Heart left ventricle (tissue), 13 donors: ENCODE measurements at regions not wholly inside any gene's neighbourhood (a gene's known extent, or its start where the extent isn't known, plus 50 kb on each side); places are given as distances from the start of the nearest gene placed in this dataset.
"Not testable (repeated sequence)": the region's sequence is repeated elsewhere in the genome, so short reads cannot be mapped to it uniquely, and the experiment has no call there.

ENCODE experiments used
- POLR2A ChIP-seq, 2 donors: fragments of 450-650 bp; IDR thresholded peaks; one replicate each; pipeline ENCODE4 v1.6.1; 2017; ENCODE audit warnings: antibody characterized with exemption in 2 of 2, mild to moderate bottlenecking in 2 of 2, moderate library complexity in 2 of 2
- TF ChIP-seq, protein P1 (sequence below), 12 donors: fragments of 200-600 bp; sonication (generic) in 4 of 12; IDR thresholded peaks; one replicate each; pipeline versions ENCODE4 v1.5.0 to v1.8.0; 2018 to 2022; ENCODE audit warnings: antibody characterized with exemption in 12 of 12, mild to moderate bottlenecking in 5 of 12
- donor health status: ischemic (EF 13 %, LVEDD 7.1; RV severe dilation, severe dysfunction).
- donor health status: DM: no; HTN: yes; CAD: no.
- donor health status: DM: no; HTN: no; CAD: no.
- donor health status: ischemic (EF 25% LVEDD 6.9; RV normal size, moderate dysfunction).
- donor health status: ischemic (EF 25% LVEDD 5.7; RV mildly dilated, moderate dysfunction).
- donor health status: ischemic (EF 35%, LVEDD 5.7; RV mildly dilated, moderate dysfunction).
- donor health status: nonischemic (EF 11% LVEDD 7.7; RV severe dilation, severe dysfunction).
- donor health status: DM: yes; HTN: yes; CAD: no.
- donor health status: PGD.
- donor health status: ischemic (EF 29% LVEDD 5.4; RV normal size, mild dysfunction).
- donor health status: nonischemic (EF 23%, LVEDD 6.1; RV moderate dilation, normal function).

DNA sequence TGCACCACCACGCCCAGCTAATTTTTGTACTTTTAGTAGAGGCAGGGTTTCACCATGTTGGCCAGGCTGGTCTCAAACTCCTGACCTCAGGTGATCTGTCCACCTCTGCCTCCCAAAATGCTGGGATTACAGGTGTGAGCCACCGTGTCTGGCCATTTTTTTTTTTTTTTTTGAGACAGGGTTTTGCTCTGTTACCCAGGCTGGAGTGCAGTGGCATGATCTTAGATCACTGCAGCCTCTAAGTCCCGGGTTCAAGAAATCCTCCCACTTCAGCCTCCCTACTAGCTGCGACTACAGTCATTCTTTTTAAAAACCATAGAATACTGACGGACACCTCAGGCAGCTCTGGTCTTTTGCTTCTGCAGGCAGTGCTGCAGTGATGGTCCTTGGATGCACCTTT, 54.9 kb upstream of the PTPN1 start:
- TF ChIP-seq, protein P1, sequence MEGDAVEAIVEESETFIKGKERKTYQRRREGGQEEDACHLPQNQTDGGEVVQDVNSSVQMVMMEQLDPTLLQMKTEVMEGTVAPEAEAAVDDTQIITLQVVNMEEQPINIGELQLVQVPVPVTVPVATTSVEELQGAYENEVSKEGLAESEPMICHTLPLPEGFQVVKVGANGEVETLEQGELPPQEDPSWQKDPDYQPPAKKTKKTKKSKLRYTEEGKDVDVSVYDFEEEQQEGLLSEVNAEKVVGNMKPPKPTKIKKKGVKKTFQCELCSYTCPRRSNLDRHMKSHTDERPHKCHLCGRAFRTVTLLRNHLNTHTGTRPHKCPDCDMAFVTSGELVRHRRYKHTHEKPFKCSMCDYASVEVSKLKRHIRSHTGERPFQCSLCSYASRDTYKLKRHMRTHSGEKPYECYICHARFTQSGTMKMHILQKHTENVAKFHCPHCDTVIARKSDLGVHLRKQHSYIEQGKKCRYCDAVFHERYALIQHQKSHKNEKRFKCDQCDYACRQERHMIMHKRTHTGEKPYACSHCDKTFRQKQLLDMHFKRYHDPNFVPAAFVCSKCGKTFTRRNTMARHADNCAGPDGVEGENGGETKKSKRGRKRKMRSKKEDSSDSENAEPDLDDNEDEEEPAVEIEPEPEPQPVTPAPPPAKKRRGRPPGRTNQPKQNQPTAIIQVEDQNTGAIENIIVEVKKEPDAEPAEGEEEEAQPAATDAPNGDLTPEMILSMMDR (IDR thresholded peaks at IDR 0.05) = not testable (repeated sequence)
- not testable (repeated sequence) for TF ChIP-seq POLR2A (IDR thresholded peaks at IDR 0.05)
